OCI-LY7 (cell line): ENCODE measurements at regions not wholly inside any gene's neighbourhood (a gene's known extent, or its start where the extent isn't known, plus 50 kb on each side); places are given as distances from the start of the nearest gene placed in this dataset.
"Not testable (repeated sequence)": the region's sequence is repeated elsewhere in the genome, so short reads cannot be mapped to it uniquely, and the experiment has no call there.

Experiments used
- BruUV-seq: library from RNA; stranded (reverse); fragments of 400-500 nt; replicated peaks from 2 replicates; lab custom pipeline; 2021; lab: Mats Ljungman, UMichigan
- CTCF ChIA-PET: fragments of 300-600 bp; sonication (Branson Sonifier 250); formaldehyde crosslinking; loops from one replicate; lab custom pipeline; 2022; ENCODE audit warnings: antibody characterized with exemption; ENCODE audit not compliant: unreplicated experiment; lab: Charles Lee
- POLR2A ChIA-PET: fragments of 300-600 bp; sonication (Branson Sonifier 250); formaldehyde crosslinking; loops from one replicate; lab custom pipeline; 2022; ENCODE audit warnings: antibody characterized with exemption; lab: Charles Lee
- DNase-seq: peaks from one replicate; pipeline ENCODE4 v3.0.0-alpha.2; 2015; ENCODE audit warnings: low spot score
- H2AFZ ChIP-seq: fragments of 200-600 bp; sonication (generic), shearing (Covaris generic); 2 replicates; pipeline ENCODE4 v1.6.1; 2014; ENCODE audit warnings: mild to moderate bottlenecking, antibody characterized with exemption, low read length, moderate library complexity
- H3K27ac ChIP-seq: fragments of 200-600 bp; sonication (generic); 2 replicates; pipeline ENCODE4 v1.5.1; 2014; ENCODE audit warnings: mixed run types, low read depth, mild to moderate bottlenecking, moderate library complexity, low read length, inconsistent platforms; ENCODE audit not compliant: poor library complexity, severe bottlenecking
- H3K36me3 ChIP-seq: fragments of 200-600 bp; sonication (generic); 2 replicates; pipeline ENCODE4 v1.6.1; 2014; ENCODE audit warnings: mild to moderate bottlenecking, antibody characterized with exemption, low read length, moderate library complexity, mixed read lengths; ENCODE audit not compliant: insufficient read depth
- H3K4me1 ChIP-seq: fragments of 200-600 bp; sonication (generic); 2 replicates; pipeline ENCODE4 v1.5.1; 2014; ENCODE audit warnings: mild to moderate bottlenecking, low read length; ENCODE audit not compliant: insufficient read depth, poor library complexity, severe bottlenecking
- H3K4me2 ChIP-seq: fragments of 200-600 bp; sonication (generic); 2 replicates; pipeline ENCODE4 v1.6.1; 2014; ENCODE audit warnings: mild to moderate bottlenecking, low read length
- H3K4me3 ChIP-seq: fragments of 200-600 bp; sonication (generic); 2 replicates; pipeline ENCODE4 v1.5.1; 2014; ENCODE audit warnings: mild to moderate bottlenecking, low read depth, low read length; ENCODE audit not compliant: poor library complexity, severe bottlenecking
- H3K79me2 ChIP-seq: fragments of 200-600 bp; sonication (generic); 2 replicates; pipeline ENCODE4 v1.6.1; 2016; ENCODE audit warnings: low read depth, mild to moderate bottlenecking, low read length, moderate library complexity, mixed read lengths; ENCODE audit not compliant: insufficient read depth
- H3K9me2 ChIP-seq: fragments of 200-600 bp; sonication (generic); 2 replicates; pipeline ENCODE4 v1.6.1; 2016; ENCODE audit warnings: mild to moderate bottlenecking, low read length, mixed read lengths; ENCODE audit not compliant: insufficient read depth
- H3K9me3 ChIP-seq: fragments of 200-600 bp; sonication (generic); 2 replicates; pipeline ENCODE4 v1.6.1; 2014; ENCODE audit warnings: mild to moderate bottlenecking, mixed run types, low read length, mixed read lengths
- H4K20me1 ChIP-seq: fragments of 200-600 bp; sonication (generic); 2 replicates; pipeline ENCODE4 v1.6.1; 2014; ENCODE audit warnings: mild to moderate bottlenecking, antibody characterized with exemption, low read length, moderate library complexity, mixed read lengths; ENCODE audit not compliant: insufficient read depth
- EZH2phosphoT487 ChIP-seq: fragments of 200-600 bp; sonication (generic); IDR thresholded peaks from 2 replicates; pipeline ENCODE4 v1.6.1; 2018; ENCODE audit warnings: low read depth, borderline replicate concordance, mild to moderate bottlenecking, mixed run types, antibody characterized with exemption, low read length, moderate library complexity, mixed read lengths
- intact Hi-C: fragments of 100-400 bp; cut with micrococcal nuclease; formaldehyde crosslinking; loops from one replicate; pipeline ENCODE4 v1.10.0; 2022; ENCODE audit not compliant: unreplicated experiment
- TF ChIP-seq, protein P1 (sequence below): fragments of 200-600 bp; sonication (generic); conservative IDR thresholded peaks from 2 replicates; pipeline ENCODE4 v1.5.1; 2014; ENCODE audit warnings: mild to moderate bottlenecking, antibody characterized with exemption, low read length, moderate library complexity, mixed read lengths

DNA sequence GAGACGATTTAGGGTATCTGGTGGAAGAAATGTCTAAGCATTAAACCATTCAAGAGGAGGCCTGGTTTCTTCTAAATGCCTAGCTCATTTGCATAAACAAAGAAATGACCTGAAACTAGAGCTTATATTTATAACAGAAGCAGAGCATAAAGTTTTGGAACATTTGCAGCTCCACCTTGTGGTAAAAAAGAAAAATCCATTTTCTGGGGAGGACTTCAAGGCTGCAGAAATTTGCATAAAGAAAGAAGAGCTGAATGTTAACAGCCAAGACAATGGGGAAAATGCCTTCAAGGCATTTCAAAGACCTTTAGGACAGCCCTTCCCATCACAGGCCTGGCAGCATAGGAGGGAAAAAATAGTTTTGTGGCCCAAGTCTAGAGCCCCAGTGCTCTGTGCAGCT lies 362.0 kb downstream of the ZNF248 start:
- Histone ChIP-seq H3K79me2 (no peaks in the 10 kb centered on the region), H4K20me1 (no peaks in the 10 kb centered on the region), H3K9me3 (no peaks in the 10 kb centered on the region), H3K36me3 (no peaks in the 10 kb centered on the region), H3K4me2 (no peak overlapping the region), H2AFZ (no peak overlapping the region), H3K4me1 (no peaks in the 10 kb centered on the region), H3K9me2 (no peaks in the 10 kb centered on the region), H3K27ac (no peak overlapping the region), H3K4me3 (no peak overlapping the region)
- ChIA-PET CTCF (no interaction called here), POLR2A (interaction anchor here (0.6 to 1.7 kb wide), 3 partner anchors 9 to 512 kb away, joined by 4 read pairs; no protein-coding TSS in a partner anchor)
- BruUV-seq: no TSS peak
- peak; percentile 9 for DNase-seq
- intact Hi-C loops: loop anchor here (10.0 kb wide), 1 partner anchor 611 kb away; no protein-coding TSS in a partner anchor
- TF ChIP-seq EZH2phosphoT487: no peak
- TF ChIP-seq, protein P1, sequence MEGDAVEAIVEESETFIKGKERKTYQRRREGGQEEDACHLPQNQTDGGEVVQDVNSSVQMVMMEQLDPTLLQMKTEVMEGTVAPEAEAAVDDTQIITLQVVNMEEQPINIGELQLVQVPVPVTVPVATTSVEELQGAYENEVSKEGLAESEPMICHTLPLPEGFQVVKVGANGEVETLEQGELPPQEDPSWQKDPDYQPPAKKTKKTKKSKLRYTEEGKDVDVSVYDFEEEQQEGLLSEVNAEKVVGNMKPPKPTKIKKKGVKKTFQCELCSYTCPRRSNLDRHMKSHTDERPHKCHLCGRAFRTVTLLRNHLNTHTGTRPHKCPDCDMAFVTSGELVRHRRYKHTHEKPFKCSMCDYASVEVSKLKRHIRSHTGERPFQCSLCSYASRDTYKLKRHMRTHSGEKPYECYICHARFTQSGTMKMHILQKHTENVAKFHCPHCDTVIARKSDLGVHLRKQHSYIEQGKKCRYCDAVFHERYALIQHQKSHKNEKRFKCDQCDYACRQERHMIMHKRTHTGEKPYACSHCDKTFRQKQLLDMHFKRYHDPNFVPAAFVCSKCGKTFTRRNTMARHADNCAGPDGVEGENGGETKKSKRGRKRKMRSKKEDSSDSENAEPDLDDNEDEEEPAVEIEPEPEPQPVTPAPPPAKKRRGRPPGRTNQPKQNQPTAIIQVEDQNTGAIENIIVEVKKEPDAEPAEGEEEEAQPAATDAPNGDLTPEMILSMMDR: peak; percentile 71

DNA sequence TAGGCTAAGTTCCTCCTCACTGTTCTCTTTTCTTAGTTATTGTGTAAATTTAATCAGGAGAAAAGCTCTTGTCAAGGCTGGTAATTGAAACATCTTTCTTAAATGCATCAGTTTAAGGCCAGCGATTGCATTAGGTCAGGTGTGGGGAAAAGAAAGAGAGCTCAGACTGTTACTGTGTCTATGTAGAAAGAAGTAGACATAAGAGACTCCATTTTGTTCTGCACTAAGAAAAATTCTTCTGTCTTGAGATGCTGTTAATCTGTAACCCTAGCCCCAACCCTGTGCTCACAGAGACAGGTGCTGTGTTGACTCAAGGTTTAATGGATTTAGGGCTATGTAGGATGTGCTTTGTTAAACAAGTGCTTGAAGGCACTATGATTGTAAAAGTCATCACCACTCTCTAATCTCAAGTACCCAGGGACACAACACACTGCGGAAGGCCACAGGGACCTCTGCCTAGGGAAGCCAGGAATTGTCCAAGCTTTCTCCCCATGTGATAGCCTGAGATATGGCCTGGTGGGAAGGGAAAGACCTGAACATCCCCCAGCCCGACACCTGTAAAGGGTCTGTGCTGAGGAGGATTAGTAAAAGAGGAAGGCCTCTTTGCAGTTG lies 364.1 kb downstream of the ZNF248 start:
- H3K4me2 ChIP-seq, H3K4me1 ChIP-seq, DNase-seq, H3K27ac ChIP-seq, H2AFZ ChIP-seq, H4K20me1 ChIP-seq, H3K4me3 ChIP-seq, H3K36me3 ChIP-seq, H3K79me2 ChIP-seq, POLR2A ChIA-PET, H3K9me3 ChIP-seq, H3K9me2 ChIP-seq, BruUV-seq: not testable (repeated sequence)
- CTCF ChIA-PET: interaction anchor here (0.6 kb wide), 1 partner anchor 1491 kb away, joined by 3 read pairs; no protein-coding TSS in a partner anchor
- intact Hi-C loops: loop anchor here (10.0 kb wide), 1 partner anchor 608 kb away; no protein-coding TSS in a partner anchor

DNA sequence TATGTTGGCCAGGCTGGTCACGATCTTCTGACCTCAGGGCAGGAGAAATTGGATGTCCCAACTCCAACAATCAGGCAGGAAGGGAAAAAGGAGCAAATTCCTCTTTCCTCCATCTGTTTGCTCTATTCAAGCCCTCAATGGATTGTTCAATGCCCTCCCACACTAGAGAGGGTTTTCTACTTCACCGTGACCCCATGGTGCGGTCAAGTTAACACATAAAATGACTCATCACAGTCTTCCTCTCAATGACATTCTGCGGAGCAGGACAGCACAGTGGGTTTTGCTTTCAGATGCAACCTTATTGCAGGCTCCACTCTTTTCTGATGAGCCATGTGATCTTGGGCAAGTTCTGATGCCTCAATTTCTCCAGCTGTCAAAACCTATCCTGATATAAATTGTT lies 364.9 kb downstream of the ANKRD30A start:
- Histone ChIP-seq H2AFZ (no peak overlapping the region), H3K79me2 (no peaks in the 10 kb centered on the region), H4K20me1 (no peaks in the 10 kb centered on the region), H3K36me3 (no peaks in the 10 kb centered on the region), H3K9me2 (no peaks in the 10 kb centered on the region), H3K4me1 (no peaks in the 10 kb centered on the region), H3K4me3 (no peak overlapping the region), H3K4me2 (no peak overlapping the region), H3K9me3 (no peaks in the 10 kb centered on the region), H3K27ac (no peak overlapping the region)
- ChIA-PET CTCF (no interaction called here), POLR2A (no interaction called here)
- TF ChIP-seq, protein P1: no peak
- no peak for TF ChIP-seq EZH2phosphoT487
- no peak for DNase-seq
- no TSS peak for BruUV-seq
- intact Hi-C loops: loop anchor here (10.0 kb wide), 1 partner anchor 605 kb away; no protein-coding TSS in a partner anchor
